Panc1 (cell line): ENCODE measurements at regions not wholly inside any gene's neighbourhood (a gene's known extent, or its start where the extent isn't known, plus 50 kb on each side); places are given as distances from the start of the nearest gene placed in this dataset.

Experiments used
- REST ChIP-seq, 2 experiments: IDR thresholded peaks; 2 replicates each; pipeline ENCODE4 v1.6.1; 2011 to 2012; ENCODE audit warnings: low read depth in 2 of 2, control low read depth in 1 of 2, low read length in 1 of 2, mild to moderate bottlenecking in 1 of 2, moderate library complexity in 1 of 2; ENCODE audit not compliant: insufficient read depth in 1 of 2
- TF ChIP-seq, protein P1 (sequence below): fragments of 450-650 bp; IDR thresholded peaks from 2 replicates; pipeline ENCODE4 v1.5.1; 2017; ENCODE audit warnings: mild to moderate bottlenecking

DNA sequence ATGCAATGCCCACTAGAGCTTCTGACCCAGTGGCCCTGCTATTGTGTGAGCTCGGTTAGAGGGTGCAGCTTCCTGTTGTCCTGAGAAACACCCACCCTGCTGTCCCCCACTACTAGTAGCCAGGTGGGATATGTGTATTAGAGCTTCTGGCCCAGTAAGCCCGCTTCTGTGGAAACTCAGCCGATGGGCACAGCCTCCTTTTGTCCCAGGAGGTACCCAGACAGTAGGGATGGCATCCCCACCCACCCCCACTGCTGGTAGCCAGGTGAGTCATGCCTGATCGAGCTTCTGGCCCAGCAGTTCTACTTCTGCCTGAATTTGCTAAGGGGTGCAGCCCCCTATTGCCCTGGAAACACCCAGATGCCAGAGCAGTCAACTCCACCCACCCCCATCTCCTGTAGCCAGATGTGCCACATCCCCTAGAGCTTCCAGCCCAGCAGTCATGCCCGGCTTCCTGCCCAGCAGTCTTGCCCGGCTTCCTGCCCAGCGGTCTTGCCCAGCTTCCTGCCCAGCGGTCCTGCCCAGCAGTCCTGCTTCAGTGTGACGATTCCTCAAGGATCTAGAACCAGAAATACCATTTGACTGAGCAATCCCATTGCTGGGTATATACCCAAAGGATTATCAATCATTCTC lies 162.7 kb upstream of the KLF8 start:
- no peak for TF ChIP-seq REST (IDR thresholded peaks at IDR 0.05; ENCODE audit: insufficient read depth in 1 of 2, low read depth in 2 of 2, low read length in 1 of 2)
- TF ChIP-seq, protein P1, sequence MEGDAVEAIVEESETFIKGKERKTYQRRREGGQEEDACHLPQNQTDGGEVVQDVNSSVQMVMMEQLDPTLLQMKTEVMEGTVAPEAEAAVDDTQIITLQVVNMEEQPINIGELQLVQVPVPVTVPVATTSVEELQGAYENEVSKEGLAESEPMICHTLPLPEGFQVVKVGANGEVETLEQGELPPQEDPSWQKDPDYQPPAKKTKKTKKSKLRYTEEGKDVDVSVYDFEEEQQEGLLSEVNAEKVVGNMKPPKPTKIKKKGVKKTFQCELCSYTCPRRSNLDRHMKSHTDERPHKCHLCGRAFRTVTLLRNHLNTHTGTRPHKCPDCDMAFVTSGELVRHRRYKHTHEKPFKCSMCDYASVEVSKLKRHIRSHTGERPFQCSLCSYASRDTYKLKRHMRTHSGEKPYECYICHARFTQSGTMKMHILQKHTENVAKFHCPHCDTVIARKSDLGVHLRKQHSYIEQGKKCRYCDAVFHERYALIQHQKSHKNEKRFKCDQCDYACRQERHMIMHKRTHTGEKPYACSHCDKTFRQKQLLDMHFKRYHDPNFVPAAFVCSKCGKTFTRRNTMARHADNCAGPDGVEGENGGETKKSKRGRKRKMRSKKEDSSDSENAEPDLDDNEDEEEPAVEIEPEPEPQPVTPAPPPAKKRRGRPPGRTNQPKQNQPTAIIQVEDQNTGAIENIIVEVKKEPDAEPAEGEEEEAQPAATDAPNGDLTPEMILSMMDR: no peak
